ENCODE measurements at regions not wholly inside any gene's neighbourhood (a gene's known extent, or its start where the extent isn't known, plus 50 kb on each side); places are given as distances from the start of the nearest gene placed in this dataset.

- Histone ChIP-seq H3K9me3 (no peaks in the 10 kb centered on the region; the same call in 1 of the 2 replicates), H3K27me3 (no peaks in the 10 kb centered on the region), H3K36me3 (no peaks in the 10 kb centered on the region), H3K4me3 (no peak overlapping the region)
- no peak for DNase-seq
Observed at GRCh38 chr3:153331676-153332075, 169.7 kb downstream of the RAP2B start.

GRCh38 chr3:153334558-153334957 lies 172.5 kb downstream of the RAP2B start:
- DNase-seq: no peak
- Histone ChIP-seq H3K4me3 (no peak overlapping the region), H3K27me3 (no peaks in the 10 kb centered on the region), H3K9me3 (no peaks in the 10 kb centered on the region; the same call in 1 of the 2 replicates), H3K36me3 (no peaks in the 10 kb centered on the region)

GRCh38 chr3:153337369-153337768 lies 175.3 kb downstream of the RAP2B start:
- Histone ChIP-seq H3K27me3 (no peaks in the 10 kb centered on the region), H3K4me3 (no peak overlapping the region), H3K9me3 (no peaks in the 10 kb centered on the region), H3K36me3 (no peaks in the 10 kb centered on the region)
- DNase-seq: no peak

- no peaks in the 10 kb centered on the region for H3K27me3 ChIP-seq
- H3K36me3 ChIP-seq: no peaks in the 10 kb centered on the region
- no peak overlapping the region for H3K4me3 ChIP-seq
- no peak for DNase-seq
- no peaks in the 10 kb centered on the region for H3K9me3 ChIP-seq
Observed at GRCh38 chr3:153338487-153338886, 176.5 kb downstream of the RAP2B start.

- H3K36me3 ChIP-seq: no peaks in the 10 kb centered on the region
Observed at GRCh38 chr3:153339065-153339464, 177.0 kb downstream of the RAP2B start.

GRCh38 chr3:153343988-153344782 lies 182.2 kb downstream of the RAP2B start:
- no peaks in the 10 kb centered on the region for H3K9me3 ChIP-seq
- DNase-seq: no peak
- H3K36me3 ChIP-seq: no peaks in the 10 kb centered on the region
- no peaks in the 10 kb centered on the region for H3K27me3 ChIP-seq
- H3K4me3 ChIP-seq: no peak overlapping the region

More at GRCh38 chr3:153339065-153339464, 177.0 kb downstream of the RAP2B start:
- H3K4me3 ChIP-seq: no peak overlapping the region
- no peak for DNase-seq
- H3K27me3 ChIP-seq: no peaks in the 10 kb centered on the region
- H3K9me3 ChIP-seq: no peaks in the 10 kb centered on the region

GRCh38 chr3:153348457-153349107 lies 186.6 kb downstream of the RAP2B start:
- H3K9me3 ChIP-seq: no peaks in the 10 kb centered on the region
- H3K27me3 ChIP-seq: no peaks in the 10 kb centered on the region
- DNase-seq: no peak

GRCh38 chr3:153349108-153349499 lies 187.1 kb downstream of the RAP2B start:
- Histone ChIP-seq H3K27me3 (no peaks in the 10 kb centered on the region), H3K9me3 (no peaks in the 10 kb centered on the region), H3K4me3 (no peak overlapping the region), H3K36me3 (no peaks in the 10 kb centered on the region)
- no peak for DNase-seq

More at GRCh38 chr3:153348457-153349107, 186.6 kb downstream of the RAP2B start:
- Histone ChIP-seq H3K4me3 (no peak overlapping the region), H3K36me3 (no peaks in the 10 kb centered on the region)

- no peak overlapping the region for H3K4me3 ChIP-seq
- H3K36me3 ChIP-seq: no peaks in the 10 kb centered on the region
- H3K9me3 ChIP-seq: no peaks in the 10 kb centered on the region
- DNase-seq: no peak
- no peaks in the 10 kb centered on the region for H3K27me3 ChIP-seq
Observed at GRCh38 chr3:153350420-153350819, 188.4 kb downstream of the RAP2B start.

- no peak for DNase-seq
- H3K9me3 ChIP-seq: no peaks in the 10 kb centered on the region
- H3K36me3 ChIP-seq: no peaks in the 10 kb centered on the region
- H3K4me3 ChIP-seq: no peak overlapping the region
- H3K27me3 ChIP-seq: no peaks in the 10 kb centered on the region
Observed at GRCh38 chr3:153354641-153355040, 192.6 kb downstream of the RAP2B start.

GRCh38 chr3:153355559-153355958 lies 193.5 kb downstream of the RAP2B start:
- Histone ChIP-seq H3K36me3 (no peaks in the 10 kb centered on the region), H3K4me3 (no peak overlapping the region), H3K9me3 (no peaks in the 10 kb centered on the region), H3K27me3 (no peaks in the 10 kb centered on the region)
- no peak for DNase-seq

- no peaks in the 10 kb centered on the region for H3K9me3 ChIP-seq
- H3K36me3 ChIP-seq: no peaks in the 10 kb centered on the region
- DNase-seq: no peak
- H3K27me3 ChIP-seq: no peaks in the 10 kb centered on the region
- H3K4me3 ChIP-seq: no peak overlapping the region
Observed at GRCh38 chr3:153356908-153357307, 194.9 kb downstream of the RAP2B start.

GRCh38 chr3:153357436-153357835 lies 195.4 kb downstream of the RAP2B start:
- no peak for DNase-seq
- H3K9me3 ChIP-seq: no peaks in the 10 kb centered on the region
- H3K4me3 ChIP-seq: no peak overlapping the region
- no peaks in the 10 kb centered on the region for H3K36me3 ChIP-seq
- no peaks in the 10 kb centered on the region for H3K27me3 ChIP-seq

GRCh38 chr3:153369561-153370374 lies 207.7 kb downstream of the RAP2B start:
- Histone ChIP-seq H3K36me3 (no peaks in the 10 kb centered on the region), H3K9me3 (no peaks in the 10 kb centered on the region; the same call in 1 of the 2 replicates), H3K4me3 (no peak overlapping the region), H3K27me3 (no peaks in the 10 kb centered on the region)
- no peak for DNase-seq

GRCh38 chr3:153370680-153371079 lies 208.7 kb downstream of the RAP2B start:
- DNase-seq: no peak
- H3K9me3 ChIP-seq: no peaks in the 10 kb centered on the region; the same call in 1 of the 2 replicates
- no peaks in the 10 kb centered on the region for H3K36me3 ChIP-seq
- no peak overlapping the region for H3K4me3 ChIP-seq
- no peaks in the 10 kb centered on the region for H3K27me3 ChIP-seq

GRCh38 chr3:153372326-153372725 lies 210.3 kb downstream of the RAP2B start:
- no peaks in the 10 kb centered on the region for H3K9me3 ChIP-seq
- no peaks in the 10 kb centered on the region for H3K36me3 ChIP-seq
- no peak overlapping the region for H3K4me3 ChIP-seq
- DNase-seq: no peak
- no peaks in the 10 kb centered on the region for H3K27me3 ChIP-seq

GRCh38 chr3:153373606-153374005 lies 211.6 kb downstream of the RAP2B start:
- H3K4me3 ChIP-seq: no peak overlapping the region
- no peaks in the 10 kb centered on the region for H3K36me3 ChIP-seq
- DNase-seq: no peak

More at GRCh38 chr3:153373606-153374005, 211.6 kb downstream of the RAP2B start:
- no peaks in the 10 kb centered on the region for H3K9me3 ChIP-seq
- H3K27me3 ChIP-seq: no peaks in the 10 kb centered on the region

All from MG63 (cell line).